Nephron (organoid): ENCODE measurements at regions not wholly inside any gene's neighbourhood (a gene's known extent, or its start where the extent isn't known, plus 50 kb on each side); places are given as distances from the start of the nearest gene placed in this dataset.

Source experiments
- H3K27ac Mint-ChIP-seq, 3 experiments: 2 replicates each; pipeline ENCODE4 v1.8.0; 2020; ENCODE audit warnings: mixed read lengths in 3 of 3, mild to moderate bottlenecking in 2 of 3, moderate library complexity in 1 of 3
- H3K27me3 Mint-ChIP-seq: 2 replicates; pipeline ENCODE4 v1.8.0; 2021; ENCODE audit warnings: low read depth, mild to moderate bottlenecking, moderate library complexity, mixed read lengths
- H3K36me3 Mint-ChIP-seq: 2 replicates; pipeline ENCODE4 v1.8.0; 2020; ENCODE audit warnings: low read depth, mixed read lengths
- H3K4me1 Mint-ChIP-seq: 2 replicates; pipeline ENCODE4 v1.8.0; 2020; ENCODE audit warnings: mixed read lengths
- H3K4me3 Mint-ChIP-seq, 3 experiments: 2 replicates each; pipeline ENCODE4 v1.8.0; 2020; ENCODE audit warnings: mild to moderate bottlenecking in 3 of 3, mixed read lengths in 3 of 3, moderate library complexity in 2 of 3
- H3K9me3 Mint-ChIP-seq: 2 replicates; pipeline ENCODE4 v1.8.0; 2020; ENCODE audit warnings: mixed read lengths
- CTCF ChIP-seq, 3 experiments: fragments of 200-600 bp; sonication (generic); IDR thresholded peaks; one replicate each; pipeline ENCODE4 v1.5.0; 2021; ENCODE audit warnings: antibody characterized with exemption in 3 of 3; ENCODE audit not compliant: unreplicated experiment in 3 of 3

- peaks cover 18% of the 10 kb centered on the region for H3K36me3 Mint-ChIP-seq
- no peak overlapping the region for H3K4me3 Mint-ChIP-seq
- peaks cover 22% of the 10 kb centered on the region for H3K4me1 Mint-ChIP-seq
- H3K27ac Mint-ChIP-seq, result no peak overlapping the region
- no peaks in the 10 kb centered on the region for H3K27me3 Mint-ChIP-seq
- peaks cover 17% of the 10 kb centered on the region for H3K9me3 Mint-ChIP-seq
- no peak for TF ChIP-seq CTCF (IDR thresholded peaks at IDR 0.05; ENCODE audit: unreplicated experiment in 3 of 3)
Measured at GRCh38 chr2:39524756-39525635, 87.9 kb upstream of the MAP4K3 start.

GRCh38 chr2:39525636-39526412, 88.7 kb upstream of the MAP4K3 start:
- no peak overlapping the region for H3K27ac Mint-ChIP-seq
- H3K9me3 Mint-ChIP-seq, result peaks cover 14% of the 10 kb centered on the region
- no peak for TF ChIP-seq CTCF (IDR thresholded peaks at IDR 0.05; ENCODE audit: unreplicated experiment in 3 of 3)
- H3K36me3 Mint-ChIP-seq, result peaks cover 15% of the 10 kb centered on the region
- no peak overlapping the region for H3K4me3 Mint-ChIP-seq
- H3K4me1 Mint-ChIP-seq, result peaks cover 29% of the 10 kb centered on the region
- H3K27me3 Mint-ChIP-seq, result no peaks in the 10 kb centered on the region

- peaks cover 19% of the 10 kb centered on the region for H3K4me1 Mint-ChIP-seq
- no peak overlapping the region for H3K27ac Mint-ChIP-seq
- TF ChIP-seq CTCF (IDR thresholded peaks at IDR 0.05; ENCODE audit: unreplicated experiment in 3 of 3), result no peak
- peaks cover 2% of the 10 kb centered on the region for H3K9me3 Mint-ChIP-seq
- no peaks in the 10 kb centered on the region for H3K36me3 Mint-ChIP-seq
- H3K27me3 Mint-ChIP-seq, result no peaks in the 10 kb centered on the region
- H3K4me3 Mint-ChIP-seq, result no peak overlapping the region
Measured at GRCh38 chr2:39528701-39529100, 91.6 kb upstream of the MAP4K3 start.

GRCh38 chr2:39529836-39530235, 92.8 kb upstream of the MAP4K3 start:
- Mint-ChIP-seq H3K4me3 (no peak overlapping the region), H3K27ac (peak overlapping the region in 2 of 3 experiments; percentile 54 to 79), H3K9me3 (peaks cover 2% of the 10 kb centered on the region), H3K4me1 (peaks cover 18% of the 10 kb centered on the region), H3K36me3 (no peaks in the 10 kb centered on the region), H3K27me3 (no peaks in the 10 kb centered on the region)
- TF ChIP-seq CTCF (IDR thresholded peaks at IDR 0.05; ENCODE audit: unreplicated experiment in 3 of 3), result no peak

- peaks cover 24% of the 10 kb centered on the region for H3K4me1 Mint-ChIP-seq
- H3K9me3 Mint-ChIP-seq, result peaks cover 2% of the 10 kb centered on the region
- H3K36me3 Mint-ChIP-seq, result no peaks in the 10 kb centered on the region
- peak overlapping the region; percentile 54 to 79 (median 74) for H3K27ac Mint-ChIP-seq
- peak in 2 of 3 experiments; percentile 20 to 26 for TF ChIP-seq CTCF (IDR thresholded peaks at IDR 0.05; ENCODE audit: unreplicated experiment in 3 of 3)
- no peaks in the 10 kb centered on the region for H3K27me3 Mint-ChIP-seq
- H3K4me3 Mint-ChIP-seq, result no peak overlapping the region
Measured at GRCh38 chr2:39530411-39530866, 93.4 kb upstream of the MAP4K3 start.
